Small intestine (tissue), 7 donors: ENCODE measurements at regions not wholly inside any gene's neighbourhood (a gene's known extent, or its start where the extent isn't known, plus 50 kb on each side); places are given as distances from the start of the nearest gene placed in this dataset.
A peak's percentile ranks its signal among the peaks of the same experiment; 100 is the strongest.

Experiments used
- DNase-seq, 2 donors: peaks; one replicate each; pipeline versions ENCODE4 v3.0.0 to v3.0.0-alpha.2; 2013
- FAIRE-seq: peaks from 2 replicates; lab custom pipeline; 2012; peaks lifted over from hg19 to GRCh38; lab: Jason Lieb, UNC
- H3K27ac ChIP-seq, 3 donors: one replicate each; pipeline ENCODE4 v1.5.1; 2013; ENCODE audit warnings: low read length in 2 of 3, mild to moderate bottlenecking in 2 of 3, control low read depth in 1 of 3, inconsistent platforms in 1 of 3, low read depth in 1 of 3, moderate library complexity in 1 of 3
- H3K27me3 ChIP-seq, 3 donors: one replicate each; pipeline ENCODE4 v1.6.1; 2013; ENCODE audit warnings: low read length in 3 of 3, inconsistent platforms in 1 of 3; ENCODE audit not compliant: control insufficient read depth in 3 of 3, insufficient read depth in 3 of 3
- H3K36me3 ChIP-seq, 3 donors: one replicate each; pipeline ENCODE4 v1.6.1; 2013; ENCODE audit warnings: low read length in 3 of 3, inconsistent platforms in 1 of 3, low read depth in 1 of 3, mild to moderate bottlenecking in 1 of 3, moderate library complexity in 1 of 3; ENCODE audit not compliant: control insufficient read depth in 3 of 3, insufficient read depth in 2 of 3
- H3K4me1 ChIP-seq, 3 donors: one replicate each; pipeline ENCODE4 v1.6.1; 2013; ENCODE audit warnings: low read length in 2 of 3, inconsistent platforms in 1 of 3, low read depth in 1 of 3, mild to moderate bottlenecking in 1 of 3, moderate library complexity in 1 of 3; ENCODE audit not compliant: control insufficient read depth in 3 of 3, insufficient read depth in 2 of 3
- H3K4me3 ChIP-seq, 3 donors: one replicate each; pipeline ENCODE4 v1.5.1; 2013; ENCODE audit warnings: low read length in 3 of 3, control low read depth in 1 of 3, inconsistent platforms in 1 of 3, low read depth in 1 of 3, mild to moderate bottlenecking in 1 of 3, moderate library complexity in 1 of 3
- H3K9me3 ChIP-seq, 2 donors: one replicate each; pipeline ENCODE4 v1.6.1; 2013; ENCODE audit warnings: low read depth in 1 of 2, low read length in 1 of 2; ENCODE audit not compliant: control insufficient read depth in 2 of 2, insufficient read depth in 1 of 2
- WGBS, 3 donors: extraction: QIAGEN DNeasy Blood & Tissue Kit; methylation state at CpG; one replicate each; pipeline ENCODE4 v1.1.7; 2013; 5-methylcytosine and 5-hydroxymethylcytosine counted together
- donor health status: healthy with polysubstance abuse.
- donor health status: control.
- donor health status: control.
- donor health status: Bipolar disorder and iron deficiency.
- donor health status: healthy.

GRCh38 chrX:15142084-15142715, 127.7 kb downstream of the ASB9 start:
- Histone ChIP-seq H3K4me3 (no peak overlapping the region), H3K9me3 (no peaks in the 10 kb centered on the region), H3K27me3 (no peaks in the 10 kb centered on the region), H3K4me1 (peaks cover 0 to 5% (median 0%) of the 10 kb centered on the region in 3 donors), H3K36me3 (no peaks in the 10 kb centered on the region), H3K27ac (peak overlapping the region; percentile 8 to 86 (median 44))
- FAIRE-seq (no peak), DNase-seq (peak; percentile 53 to 74)
- 28 to 54% (median 42%) methylated on average over 8 of the region's 8 CpGs for WGBS, 3 donors

- H3K9me3 ChIP-seq, result no peaks in the 10 kb centered on the region
- no peak overlapping the region for H3K27ac ChIP-seq
- no peaks in the 10 kb centered on the region for H3K36me3 ChIP-seq
- 44 to 78% (median 45%) methylated on average over 1 of the region's 1 CpG for WGBS, 3 donors
- FAIRE-seq (peak; percentile 19), DNase-seq (no peak)
- H3K4me3 ChIP-seq, result no peak overlapping the region
- no peaks in the 10 kb centered on the region for H3K27me3 ChIP-seq
- H3K4me1 ChIP-seq, result no peaks in the 10 kb centered on the region
Measured at GRCh38 chrX:15136795-15137194, 133.1 kb downstream of the ASB9 start.

GRCh38 chrX:15129412-15129811, 140.5 kb downstream of the ASB9 start:
- DNase-seq (no peak), FAIRE-seq (no peak)
- H3K4me3 ChIP-seq, result no peak overlapping the region
- no peaks in the 10 kb centered on the region for H3K27me3 ChIP-seq
- no peaks in the 10 kb centered on the region for H3K9me3 ChIP-seq
- H3K27ac ChIP-seq, result peak overlapping the region in 2 of 3 donors; percentile 27 to 67
- H3K4me1 ChIP-seq, result peaks cover 0 to 13% (median 0%) of the 10 kb centered on the region in 3 donors
- H3K36me3 ChIP-seq, result no peaks in the 10 kb centered on the region

- H3K27ac ChIP-seq, result peak overlapping the region in 1 of 3 donors; percentile 67
- H3K4me1 ChIP-seq, result peaks cover 0 to 13% (median 0%) of the 10 kb centered on the region in 3 donors
- FAIRE-seq (peak; percentile 95), DNase-seq (peak; percentile 65 to 82)
- no peaks in the 10 kb centered on the region for H3K27me3 ChIP-seq
- no peaks in the 10 kb centered on the region for H3K9me3 ChIP-seq
- H3K4me3 ChIP-seq, result no peak overlapping the region
- H3K36me3 ChIP-seq, result no peaks in the 10 kb centered on the region
Measured at GRCh38 chrX:15128861-15129260, 141.0 kb downstream of the ASB9 start.

GRCh38 chrX:15127010-15127409, 142.9 kb downstream of the ASB9 start:
- Histone ChIP-seq H3K27me3 (no peaks in the 10 kb centered on the region), H3K4me3 (no peak overlapping the region), H3K36me3 (no peaks in the 10 kb centered on the region), H3K9me3 (no peaks in the 10 kb centered on the region), H3K27ac (no peak overlapping the region), H3K4me1 (peaks cover 0 to 13% (median 0%) of the 10 kb centered on the region in 3 donors)
- DNase-seq (no peak), FAIRE-seq (no peak)
- WGBS, 3 donors, result 60 to 90% (median 89%) methylated on average over 1 of the region's 1 CpG

GRCh38 chrX:15116900-15117299, 153.0 kb downstream of the ASB9 start:
- H3K4me3 ChIP-seq, result no peak overlapping the region
- no peak overlapping the region for H3K27ac ChIP-seq
- 41 to 59% (median 53%) methylated on average over 2 of the region's 2 CpGs for WGBS, 3 donors
- peak in 1 of 2 donors; percentile 5 for DNase-seq
- no peaks in the 10 kb centered on the region for H3K4me1 ChIP-seq
- H3K27me3 ChIP-seq, result no peaks in the 10 kb centered on the region
- FAIRE-seq, result no peak
- no peaks in the 10 kb centered on the region for H3K9me3 ChIP-seq
- no peaks in the 10 kb centered on the region for H3K36me3 ChIP-seq

GRCh38 chrX:15114743-15115566, 154.9 kb downstream of the ASB9 start:
- no peaks in the 10 kb centered on the region for H3K36me3 ChIP-seq
- FAIRE-seq, result no peak
- no peak overlapping the region for H3K27ac ChIP-seq
- DNase-seq, result no peak
- no peaks in the 10 kb centered on the region for H3K9me3 ChIP-seq
- WGBS, 3 donors, result 62 to 85% (median 72%) methylated on average over 8 of the region's 8 CpGs
- H3K4me1 ChIP-seq, result no peaks in the 10 kb centered on the region
- no peaks in the 10 kb centered on the region for H3K27me3 ChIP-seq
- H3K4me3 ChIP-seq, result no peak overlapping the region

GRCh38 chrX:15107367-15107988, 162.4 kb downstream of the ASB9 start:
- no peak overlapping the region for H3K27ac ChIP-seq
- H3K27me3 ChIP-seq, result no peaks in the 10 kb centered on the region
- no peak for FAIRE-seq
- no peaks in the 10 kb centered on the region for H3K4me1 ChIP-seq
- no peak for DNase-seq
- no peaks in the 10 kb centered on the region for H3K36me3 ChIP-seq
- peaks cover 0 to 4% of the 10 kb centered on the region in 2 donors for H3K9me3 ChIP-seq
- H3K4me3 ChIP-seq, result no peak overlapping the region
- WGBS, 3 donors, result 76 to 90% (median 76%) methylated on average over 1 of the region's 1 CpG
